SU-DHL-6 (cell line): ENCODE measurements at regions not wholly inside any gene's neighbourhood (a gene's known extent, or its start where the extent isn't known, plus 50 kb on each side); places are given as distances from the start of the nearest gene placed in this dataset.
"Not testable (repeated sequence)": the region's sequence is repeated elsewhere in the genome, so short reads cannot be mapped to it uniquely, and the experiment has no call there.

Experiments
- H2AFZ ChIP-seq: fragments of 200-600 bp; sonication (generic); 2 replicates; pipeline ENCODE4 v1.6.1; 2014; ENCODE audit warnings: low read depth, mild to moderate bottlenecking, moderate library complexity, mixed read lengths, antibody characterized with exemption, low read length; ENCODE audit not compliant: severe bottlenecking
- H3F3A ChIP-seq: fragments of 200-600 bp; shearing (Covaris generic); 2 replicates; pipeline ENCODE4 v1.6.0; 2016; ENCODE audit warnings: antibody characterized with exemption, mild to moderate bottlenecking; ENCODE audit not compliant: insufficient read depth
- H3K27ac ChIP-seq: fragments of 200-600 bp; sonication (generic); 2 replicates; pipeline ENCODE4 v1.5.1; 2016; ENCODE audit warnings: low read depth, mild to moderate bottlenecking, low read length, moderate library complexity, mixed read lengths
- H3K27me3 ChIP-seq: fragments of 200-600 bp; sonication (generic), shearing (Covaris generic); 2 replicates; pipeline ENCODE4 v1.6.0; 2014; ENCODE audit warnings: mild to moderate bottlenecking, low read length
- H3K36me3 ChIP-seq: fragments of 200-600 bp; sonication (generic); 2 replicates; pipeline ENCODE4 v1.6.1; 2014; ENCODE audit warnings: mild to moderate bottlenecking, low read length, mixed read lengths
- H3K4me2 ChIP-seq: fragments of 300-600, 200-600 bp; shearing (Covaris generic), sonication (generic); 2 replicates; pipeline ENCODE4 v1.6.0; 2014; ENCODE audit warnings: low read length, low read depth, mild to moderate bottlenecking; ENCODE audit not compliant: poor library complexity, severe bottlenecking
- H3K4me3 ChIP-seq: fragments of 200-600 bp; sonication (generic); 2 replicates; pipeline ENCODE4 v1.5.1; 2014; ENCODE audit warnings: antibody characterized with exemption, low read length, mild to moderate bottlenecking, mixed read lengths; ENCODE audit not compliant: insufficient read depth, poor library complexity, severe bottlenecking
- H3K79me2 ChIP-seq: fragments of 200-600 bp; sonication (generic); 2 replicates; pipeline ENCODE4 v1.6.1; 2014; ENCODE audit warnings: mild to moderate bottlenecking, low read length, moderate library complexity; ENCODE audit not compliant: insufficient read depth
- H3K9ac ChIP-seq: fragments of 200-600 bp; sonication (generic); 2 replicates; pipeline ENCODE4 v1.7.0; 2014; ENCODE audit warnings: mild to moderate bottlenecking, low read length
- H3K9me2 ChIP-seq: fragments of 200-600 bp; sonication (generic); replicated peaks from 2 replicates; pipeline ENCODE4 v1.6.1; 2014; ENCODE audit warnings: low read length; ENCODE audit not compliant: insufficient read depth
- H3K9me3 ChIP-seq: fragments of 200-600 bp; sonication (generic); 2 replicates; pipeline ENCODE4 v1.6.1; 2014; ENCODE audit warnings: low read length, mixed read lengths; ENCODE audit not compliant: insufficient read depth
- H4K20me1 ChIP-seq: fragments of 200-600 bp; sonication (generic); 2 replicates; pipeline ENCODE4 v1.6.1; 2014; ENCODE audit warnings: low read depth, mild to moderate bottlenecking, antibody characterized with exemption, low read length, moderate library complexity, mixed read lengths
- EZH2phosphoT487 ChIP-seq: fragments of 200-600 bp; sonication (generic), shearing (Covaris generic); conservative IDR thresholded peaks from 2 replicates; pipeline ENCODE4 v1.6.1; 2018; ENCODE audit warnings: mild to moderate bottlenecking, antibody characterized with exemption, low read length, moderate library complexity, mixed read lengths
- TF ChIP-seq, protein P1 (sequence below): fragments of 200-600 bp; sonication (generic); IDR thresholded peaks from one replicate; pipeline ENCODE4 v1.5.1; 2017; ENCODE audit warnings: antibody characterized with exemption, mild to moderate bottlenecking, low read length, moderate library complexity; ENCODE audit not compliant: insufficient read depth, poor library complexity, severe bottlenecking

DNA sequence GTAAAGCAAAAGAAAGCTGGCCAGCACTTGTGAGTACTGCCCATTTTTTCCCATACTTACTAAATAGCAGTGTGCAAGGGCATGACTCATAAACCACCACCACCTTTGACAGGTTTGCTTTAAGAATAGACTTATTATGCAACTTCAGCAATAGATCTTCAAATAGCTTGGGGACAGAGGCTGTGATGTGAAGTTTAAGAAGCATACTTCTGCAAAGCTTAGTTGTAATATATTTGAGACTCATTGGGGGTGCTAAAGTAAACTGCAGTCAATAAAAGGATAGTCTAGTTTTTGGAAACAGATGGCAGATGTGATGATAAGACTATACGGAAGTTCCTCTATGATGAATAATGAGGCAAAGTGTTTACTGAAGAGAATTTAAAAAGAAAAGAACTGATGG, 210.0 kb downstream of the PLA2G4A start:
- Histone ChIP-seq H3K79me2 (no peaks in the 10 kb centered on the region), H3K36me3 (no peaks in the 10 kb centered on the region), H3K9me2 (no peaks in the 10 kb centered on the region), H2AFZ (no peak overlapping the region), H3K9me3 (peaks cover 3% of the 10 kb centered on the region; the same call in 1 of the 2 replicates), H3K27ac (no peak overlapping the region), H3K4me2 (no peak overlapping the region), H3K27me3 (no peaks in the 10 kb centered on the region), H3K9ac (no peak overlapping the region), H3F3A (no peaks in the 10 kb centered on the region), H3K4me3 (no peak overlapping the region), H4K20me1 (no peaks in the 10 kb centered on the region)
- no peak for TF ChIP-seq EZH2phosphoT487
- TF ChIP-seq, protein P1, sequence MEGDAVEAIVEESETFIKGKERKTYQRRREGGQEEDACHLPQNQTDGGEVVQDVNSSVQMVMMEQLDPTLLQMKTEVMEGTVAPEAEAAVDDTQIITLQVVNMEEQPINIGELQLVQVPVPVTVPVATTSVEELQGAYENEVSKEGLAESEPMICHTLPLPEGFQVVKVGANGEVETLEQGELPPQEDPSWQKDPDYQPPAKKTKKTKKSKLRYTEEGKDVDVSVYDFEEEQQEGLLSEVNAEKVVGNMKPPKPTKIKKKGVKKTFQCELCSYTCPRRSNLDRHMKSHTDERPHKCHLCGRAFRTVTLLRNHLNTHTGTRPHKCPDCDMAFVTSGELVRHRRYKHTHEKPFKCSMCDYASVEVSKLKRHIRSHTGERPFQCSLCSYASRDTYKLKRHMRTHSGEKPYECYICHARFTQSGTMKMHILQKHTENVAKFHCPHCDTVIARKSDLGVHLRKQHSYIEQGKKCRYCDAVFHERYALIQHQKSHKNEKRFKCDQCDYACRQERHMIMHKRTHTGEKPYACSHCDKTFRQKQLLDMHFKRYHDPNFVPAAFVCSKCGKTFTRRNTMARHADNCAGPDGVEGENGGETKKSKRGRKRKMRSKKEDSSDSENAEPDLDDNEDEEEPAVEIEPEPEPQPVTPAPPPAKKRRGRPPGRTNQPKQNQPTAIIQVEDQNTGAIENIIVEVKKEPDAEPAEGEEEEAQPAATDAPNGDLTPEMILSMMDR = no peak

GRCh38 chr1:187041104-187041503, 212.4 kb downstream of the PLA2G4A start:
- Histone ChIP-seq H2AFZ (no peak overlapping the region), H3K9ac (no peak overlapping the region), H3K9me3 (peaks cover 5% of the 10 kb centered on the region; the same call in 1 of the 2 replicates), H3K27me3 (no peaks in the 10 kb centered on the region), H3K9me2 (no peaks in the 10 kb centered on the region), H3K36me3 (no peaks in the 10 kb centered on the region), H3K4me3 (no peak overlapping the region), H3K4me2 (no peak overlapping the region), H3F3A (no peaks in the 10 kb centered on the region), H4K20me1 (no peaks in the 10 kb centered on the region), H3K79me2 (no peaks in the 10 kb centered on the region), H3K27ac (no peak overlapping the region)
- TF ChIP-seq, protein P1 = no peak
- no peak for TF ChIP-seq EZH2phosphoT487

DNA sequence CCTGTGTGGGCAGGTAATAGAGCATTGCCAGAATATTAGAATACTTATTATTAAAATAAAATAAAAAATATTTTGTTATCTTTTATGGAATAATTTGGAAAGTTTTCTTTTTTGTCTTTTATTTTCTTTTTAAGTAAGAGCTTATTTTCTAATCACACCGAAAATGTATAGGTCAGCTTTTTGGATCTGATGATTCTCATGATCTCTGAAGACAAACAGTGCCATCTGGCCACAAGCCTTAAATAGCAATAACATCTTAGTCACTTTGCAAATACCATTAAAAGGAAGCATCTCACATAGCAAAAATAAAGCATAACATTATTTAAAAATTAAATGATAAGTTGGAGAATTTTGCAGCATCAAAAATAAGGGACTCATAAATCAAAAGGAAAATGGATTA, 213.8 kb downstream of the PLA2G4A start:
- H2AFZ ChIP-seq = no peak overlapping the region
- no peak overlapping the region for H3K27ac ChIP-seq
- H4K20me1 ChIP-seq = no peaks in the 10 kb centered on the region
- no peaks in the 10 kb centered on the region for H3F3A ChIP-seq
- no peaks in the 10 kb centered on the region for H3K36me3 ChIP-seq
- peaks cover 5% of the 10 kb centered on the region; the same call in 1 of the 2 replicates for H3K9me3 ChIP-seq
- no peak overlapping the region for H3K4me3 ChIP-seq
- H3K9ac ChIP-seq = no peak overlapping the region
- H3K4me2 ChIP-seq = no peak overlapping the region
- H3K9me2 ChIP-seq = no peaks in the 10 kb centered on the region
- H3K27me3 ChIP-seq = no peaks in the 10 kb centered on the region
- no peaks in the 10 kb centered on the region for H3K79me2 ChIP-seq
- TF ChIP-seq EZH2phosphoT487 = no peak
- TF ChIP-seq, protein P1 = no peak

GRCh38 chr1:187043433-187043832, 214.7 kb downstream of the PLA2G4A start:
- not testable (repeated sequence) for H3K79me2 ChIP-seq, H3K4me2 ChIP-seq, H3K9me2 ChIP-seq, H3F3A ChIP-seq, H3K36me3 ChIP-seq, H3K9me3 ChIP-seq, H3K9ac ChIP-seq, H3K27me3 ChIP-seq, H3K27ac ChIP-seq, H3K4me3 ChIP-seq, H4K20me1 ChIP-seq
- H2AFZ ChIP-seq = peak overlapping the region; percentile 74
